ENCODE measurements at regions not wholly inside any gene's neighbourhood (a gene's known extent, or its start where the extent isn't known, plus 50 kb on each side); places are given as distances from the start of the nearest gene placed in this dataset.

DNA sequence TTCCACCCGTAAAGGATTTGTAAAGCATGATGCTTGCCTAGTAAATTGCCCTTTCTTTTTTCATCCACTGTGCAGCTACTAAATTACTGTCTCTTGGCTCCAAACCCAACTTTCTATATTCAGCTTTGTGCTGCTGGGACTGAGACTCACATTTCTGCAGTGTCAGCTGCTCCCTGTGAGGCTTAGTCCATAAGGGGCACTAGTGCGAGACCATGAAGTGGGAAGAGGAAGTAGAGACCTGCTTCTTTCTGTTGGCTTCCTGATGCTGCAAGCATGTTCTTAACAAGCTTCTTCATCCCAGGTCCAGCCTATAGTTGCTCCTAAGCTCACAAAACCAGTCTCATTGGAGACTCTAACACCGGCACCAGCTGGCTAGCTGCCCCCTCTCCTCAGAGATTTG, 74.9 kb upstream of the HS3ST2 start:
- DNase-seq = no peak
- H3K36me3 ChIP-seq (ENCODE audit: low read depth) = no peaks in the 10 kb centered on the region
- H3K4me1 ChIP-seq (replicated peaks; ENCODE audit: insufficient read depth) = no peaks in the 10 kb centered on the region
- H3K9me3 ChIP-seq (ENCODE audit: insufficient read depth, low read depth) = peaks cover 3% of the 10 kb centered on the region; the same call in 1 of the 2 replicates
- no peak overlapping the region for H3K4me3 ChIP-seq
- H3F3A ChIP-seq (ENCODE audit: insufficient read depth, low read depth) = no peaks in the 10 kb centered on the region
- no peaks in the 10 kb centered on the region for H4K20me1 ChIP-seq (ENCODE audit: insufficient read depth)
- no peaks in the 10 kb centered on the region for H3K9me2 ChIP-seq (ENCODE audit: insufficient read depth)
- no peak overlapping the region for H3K27ac ChIP-seq
- H3K79me2 ChIP-seq (ENCODE audit: low read depth) = no peaks in the 10 kb centered on the region
- ChIA-PET CTCF (no interaction called here), POLR2A (ENCODE audit: unreplicated experiment) (no interaction called here)
- no peak overlapping the region for H3K4me2 ChIP-seq
- no peak for TF ChIP-seq EZH2 (IDR thresholded peaks at IDR 0.05; ENCODE audit: low read depth)
- H2AFZ ChIP-seq = no peak overlapping the region
- intact Hi-C loops (cut with micrococcal nuclease; ENCODE audit: unreplicated experiment) = no loop called here
- BruUV-seq (replicated peaks) = no TSS peak
- H3K27me3 ChIP-seq (ENCODE audit: insufficient read depth, low read depth) = no peaks in the 10 kb centered on the region

GRCh38 chr16:22743401-22743800, 70.6 kb upstream of the HS3ST2 start:
- Histone ChIP-seq H3K4me2 (no peak overlapping the region), H3K79me2 (ENCODE audit: low read depth) (no peaks in the 10 kb centered on the region), H2AFZ (no peak overlapping the region), H3K4me3 (no peak overlapping the region), H3K4me1 (replicated peaks; ENCODE audit: insufficient read depth) (no peaks in the 10 kb centered on the region), H3K36me3 (ENCODE audit: low read depth) (no peaks in the 10 kb centered on the region), H3K9me3 (ENCODE audit: insufficient read depth, low read depth) (peaks cover 4% of the 10 kb centered on the region; the same call in 1 of the 2 replicates), H3K9me2 (ENCODE audit: insufficient read depth) (no peaks in the 10 kb centered on the region), H3K27me3 (ENCODE audit: insufficient read depth, low read depth) (no peaks in the 10 kb centered on the region), H3F3A (ENCODE audit: insufficient read depth, low read depth) (no peaks in the 10 kb centered on the region), H3K27ac (no peak overlapping the region), H4K20me1 (ENCODE audit: insufficient read depth) (no peaks in the 10 kb centered on the region)
- TF ChIP-seq CTCF (conservative IDR thresholded peaks at IDR 0.05) = no peak
- no peak for TF ChIP-seq EZH2 (IDR thresholded peaks at IDR 0.05; ENCODE audit: low read depth)
- DNase-seq = no peak
- ChIA-PET POLR2A (ENCODE audit: unreplicated experiment) (no interaction called here), CTCF (no interaction called here)
- intact Hi-C loops (cut with micrococcal nuclease; ENCODE audit: unreplicated experiment) = no loop called here
- BruUV-seq (replicated peaks) = no TSS peak

GRCh38 chr16:22751104-22751667, 62.8 kb upstream of the HS3ST2 start:
- ChIA-PET CTCF (no interaction called here), POLR2A (ENCODE audit: unreplicated experiment) (no interaction called here)
- no peak overlapping the region for H3K4me2 ChIP-seq
- no peak overlapping the region for H3K4me3 ChIP-seq
- H3K27ac ChIP-seq = no peak overlapping the region
- no peaks in the 10 kb centered on the region for H3K27me3 ChIP-seq (ENCODE audit: insufficient read depth, low read depth)
- no peaks in the 10 kb centered on the region for H3K36me3 ChIP-seq (ENCODE audit: low read depth)
- no peaks in the 10 kb centered on the region for H4K20me1 ChIP-seq (ENCODE audit: insufficient read depth)
- DNase-seq = no peak
- H3K9me2 ChIP-seq (ENCODE audit: insufficient read depth) = no peaks in the 10 kb centered on the region
- no peaks in the 10 kb centered on the region for H3K79me2 ChIP-seq (ENCODE audit: low read depth)
- intact Hi-C loops (cut with micrococcal nuclease; ENCODE audit: unreplicated experiment) = no loop called here
- no peak for TF ChIP-seq EZH2 (IDR thresholded peaks at IDR 0.05; ENCODE audit: low read depth)
- H3F3A ChIP-seq (ENCODE audit: insufficient read depth, low read depth) = no peaks in the 10 kb centered on the region
- no TSS peak for BruUV-seq (replicated peaks)
- H3K9me3 ChIP-seq (ENCODE audit: insufficient read depth, low read depth) = no peaks in the 10 kb centered on the region
- no peak overlapping the region for H2AFZ ChIP-seq
- no peaks in the 10 kb centered on the region for H3K4me1 ChIP-seq (replicated peaks; ENCODE audit: insufficient read depth)

GRCh38 chr16:22751685-22752084, 62.3 kb upstream of the HS3ST2 start:
- Histone ChIP-seq H2AFZ (no peak overlapping the region), H3K9me2 (ENCODE audit: insufficient read depth) (no peaks in the 10 kb centered on the region), H3K4me2 (no peak overlapping the region), H3K9me3 (ENCODE audit: insufficient read depth, low read depth) (no peaks in the 10 kb centered on the region), H3K79me2 (ENCODE audit: low read depth) (no peaks in the 10 kb centered on the region), H3F3A (ENCODE audit: insufficient read depth, low read depth) (no peaks in the 10 kb centered on the region), H3K36me3 (ENCODE audit: low read depth) (no peaks in the 10 kb centered on the region), H3K27ac (no peak overlapping the region), H3K27me3 (ENCODE audit: insufficient read depth, low read depth) (no peaks in the 10 kb centered on the region), H3K4me3 (no peak overlapping the region), H3K4me1 (replicated peaks; ENCODE audit: insufficient read depth) (no peaks in the 10 kb centered on the region), H4K20me1 (ENCODE audit: insufficient read depth) (no peaks in the 10 kb centered on the region)
- CTCF ChIA-PET = no interaction called here
- no TSS peak for BruUV-seq (replicated peaks)
- DNase-seq = no peak
- POLR2A ChIA-PET (ENCODE audit: unreplicated experiment) = no interaction called here
- intact Hi-C loops (cut with micrococcal nuclease; ENCODE audit: unreplicated experiment) = no loop called here
- TF ChIP-seq CTCF (conservative IDR thresholded peaks at IDR 0.05) (no peak), EZH2 (IDR thresholded peaks at IDR 0.05; ENCODE audit: low read depth) (no peak)
